ENCODE measurements at regions not wholly inside any gene's neighbourhood (a gene's known extent, or its start where the extent isn't known, plus 50 kb on each side); places are given as distances from the start of the nearest gene placed in this dataset.
"Not testable (repeated sequence)": the region's sequence is repeated elsewhere in the genome, so short reads cannot be mapped to it uniquely, and the experiment has no call there.

- DNase-seq (ENCODE audit: low read depth), result no peak
Observed at GRCh38 chr14:35988550-35988949, 162.4 kb downstream of the BRMS1L start.

DNA sequence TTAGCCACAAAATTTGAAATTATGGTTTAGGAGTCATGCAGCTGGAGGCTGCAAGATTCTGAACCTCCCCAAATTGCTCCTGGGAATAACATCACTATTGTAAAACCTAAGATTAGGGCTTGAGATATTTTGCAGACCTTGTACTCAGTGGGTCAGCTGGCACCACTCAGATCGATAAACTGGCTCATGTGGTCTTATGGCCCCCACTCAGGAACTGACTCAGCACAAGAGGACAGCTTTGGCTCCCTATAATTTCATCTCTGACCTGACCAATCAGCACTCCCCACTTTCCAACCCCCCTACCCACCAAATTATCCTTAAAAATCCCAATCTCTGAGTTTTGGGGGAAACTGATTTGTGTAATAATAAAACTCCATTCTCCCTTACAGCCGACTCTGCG lies 161.6 kb downstream of the BRMS1L start:
- DNase-seq (ENCODE audit: low read depth), result no peak

GRCh38 chr14:35986219-35986573 lies 160.1 kb downstream of the BRMS1L start:
- DNase-seq (ENCODE audit: low read depth), result no peak

DNA sequence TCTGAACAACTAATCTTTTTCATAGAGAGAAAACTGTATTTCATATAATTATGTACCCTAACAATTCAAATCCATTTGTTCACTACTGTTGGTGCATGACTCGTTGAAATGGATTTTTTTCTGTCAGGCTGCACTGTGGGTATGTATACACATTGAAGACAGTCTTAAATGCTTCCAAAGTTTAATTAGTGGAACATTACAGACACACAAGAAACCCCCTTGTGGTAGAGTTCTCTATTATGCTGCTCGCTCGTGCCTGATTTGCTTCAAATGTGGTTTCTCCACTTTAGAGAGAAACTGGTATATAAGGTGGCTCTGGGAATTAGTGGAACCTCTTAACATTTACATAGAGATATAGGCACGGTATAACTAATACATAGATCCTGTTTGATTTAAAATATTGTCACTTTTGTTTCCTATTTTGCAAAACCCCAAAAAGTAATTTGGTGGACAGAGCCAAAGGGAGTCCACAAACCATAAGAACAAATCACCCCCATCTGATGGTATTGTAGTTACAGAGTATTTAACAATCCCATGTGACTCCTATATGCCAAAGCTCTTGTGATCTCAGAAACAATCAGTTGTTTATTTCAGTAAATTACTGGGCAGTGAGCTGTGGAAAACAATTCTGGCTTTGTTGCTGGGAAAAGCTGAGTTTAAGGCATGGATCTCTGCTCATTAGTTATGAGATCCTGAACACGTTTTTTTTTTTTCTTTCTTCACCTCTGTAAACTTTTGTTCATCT lies 159.5 kb downstream of the BRMS1L start:
- DNase-seq (ENCODE audit: low read depth), result no peak

DNA sequence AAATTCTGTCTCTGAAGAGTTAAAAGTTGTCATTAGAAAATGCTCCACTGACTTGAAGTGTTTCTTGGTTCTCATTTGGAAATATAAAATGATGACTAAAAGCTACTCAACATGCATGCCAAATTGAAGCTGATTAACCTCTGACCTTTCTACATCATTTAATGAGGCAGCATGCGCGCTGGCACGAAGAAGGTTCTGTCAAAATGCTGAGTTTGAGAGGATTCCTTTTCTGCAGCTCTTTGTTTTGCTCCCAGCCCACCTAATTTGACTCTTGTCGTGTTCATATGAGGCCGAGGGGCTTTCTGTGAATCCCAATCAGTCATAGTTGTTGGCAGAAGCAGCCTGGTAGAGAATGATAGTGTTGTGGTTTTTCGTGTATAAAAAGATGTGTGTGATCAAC lies 153.4 kb downstream of the BRMS1L start:
- DNase-seq (ENCODE audit: low read depth), result no peak

- no peak for DNase-seq (ENCODE audit: low read depth)
Observed at GRCh38 chr14:35978561-35978960, 152.4 kb downstream of the BRMS1L start.

DNA sequence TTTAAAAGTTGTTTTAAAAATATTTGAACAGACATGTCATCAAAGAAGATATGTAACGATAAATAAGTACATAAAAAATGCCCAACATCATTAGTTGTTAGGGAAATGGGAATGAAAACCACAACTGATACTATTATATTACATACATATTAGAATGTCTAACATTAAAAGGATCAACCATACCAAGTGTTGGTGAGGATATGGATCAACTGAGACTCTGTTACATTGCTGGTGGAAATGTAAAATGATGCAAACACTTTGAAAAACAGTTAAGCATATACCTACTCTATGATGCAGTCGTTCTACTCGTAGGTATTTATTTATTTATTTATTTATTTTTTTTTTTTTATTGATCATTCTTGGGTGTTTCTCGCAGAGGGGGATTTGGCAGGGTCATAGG lies 149.7 kb downstream of the BRMS1L start:
- no peak for DNase-seq (ENCODE audit: low read depth)

- no peak for DNase-seq (ENCODE audit: low read depth)
Observed at GRCh38 chr14:35973770-35974169, 147.6 kb downstream of the BRMS1L start.

DNA sequence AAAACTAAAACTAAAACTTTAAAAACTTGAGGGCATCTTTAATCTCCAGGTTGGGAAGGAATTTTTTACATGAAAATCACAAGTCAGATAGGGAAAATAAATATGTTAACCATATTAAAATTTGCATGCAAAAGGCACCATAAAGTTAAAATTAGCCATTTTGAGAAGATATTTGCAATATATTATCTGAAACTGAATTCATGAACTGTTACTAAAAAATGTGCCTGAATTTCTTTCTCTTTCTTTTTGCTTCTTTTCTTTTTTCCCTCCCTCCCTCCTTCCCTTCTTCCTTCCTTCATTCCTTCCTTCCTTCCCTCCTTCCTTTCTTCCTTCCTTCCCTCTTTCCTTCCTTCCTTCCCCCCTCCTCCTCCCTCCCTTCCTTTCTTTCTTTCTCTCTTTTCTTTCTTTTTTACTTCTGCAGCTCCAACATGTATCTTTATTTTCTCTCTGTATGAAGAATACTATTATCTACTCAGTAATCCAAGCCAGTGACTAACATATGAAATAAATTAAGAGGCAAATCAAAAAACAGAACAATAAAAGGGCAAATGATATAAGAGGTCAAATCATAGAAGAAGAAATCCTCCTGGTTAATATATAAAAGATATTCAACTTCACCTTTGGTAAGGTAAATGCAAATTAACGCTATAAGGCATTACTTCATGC lies 146.0 kb downstream of the BRMS1L start:
- DNase-seq (ENCODE audit: low read depth), result no peak

GRCh38 chr14:35969310-35969709 lies 143.2 kb downstream of the BRMS1L start:
- no peak for DNase-seq (ENCODE audit: low read depth)

DNA sequence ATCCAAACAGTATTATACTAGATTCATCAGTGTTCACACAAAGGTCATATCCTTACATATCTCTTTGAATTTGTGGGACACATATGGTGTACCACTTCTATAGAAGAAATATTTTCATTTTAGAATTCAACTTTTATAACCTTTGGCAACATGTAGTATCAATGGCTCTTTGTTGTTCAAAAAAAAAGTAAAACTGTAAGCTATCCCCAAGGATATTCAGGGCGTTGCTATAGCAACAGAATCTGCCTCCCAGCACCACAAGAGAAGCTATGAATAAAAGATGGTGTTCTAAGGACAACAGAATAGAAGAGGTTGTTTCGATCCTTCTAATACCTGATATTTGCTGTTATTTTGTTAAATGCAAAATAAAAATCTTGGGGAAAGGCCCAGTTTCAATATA lies 139.3 kb downstream of the BRMS1L start:
- DNase-seq (ENCODE audit: low read depth), result no peak

DNA sequence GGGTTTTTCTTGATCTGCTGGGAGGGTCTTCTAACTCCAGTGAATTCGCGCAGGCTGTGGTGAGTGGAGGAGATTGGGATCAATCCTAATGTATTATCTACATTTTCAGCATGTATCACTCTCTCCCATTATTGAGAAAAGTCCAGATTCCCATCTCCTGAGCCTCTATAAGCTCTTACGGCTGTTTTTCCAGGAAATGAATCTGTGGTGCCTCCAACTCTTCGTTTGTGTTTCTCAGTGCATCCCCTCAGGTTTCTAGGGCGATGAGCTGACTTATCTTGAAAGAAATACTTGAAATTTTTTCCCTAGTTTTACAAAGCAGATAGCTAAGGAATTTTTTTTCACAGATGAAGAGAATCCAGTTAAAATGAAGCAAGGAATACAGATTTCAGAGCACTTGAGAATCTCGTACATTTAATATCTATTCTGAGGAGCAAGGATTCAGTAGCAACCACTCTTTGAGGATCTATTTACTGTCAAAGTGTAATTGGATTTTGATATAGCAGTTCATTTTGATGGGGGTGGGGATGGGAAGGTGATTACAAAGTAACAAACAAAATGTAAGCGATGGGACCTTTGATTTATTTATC lies 138.7 kb downstream of the BRMS1L start:
- DNase-seq (ENCODE audit: low read depth), result no peak

- peak; percentile 27 for DNase-seq (ENCODE audit: low read depth)
Observed at GRCh38 chr14:35963209-35963608, 137.1 kb downstream of the BRMS1L start.

DNA sequence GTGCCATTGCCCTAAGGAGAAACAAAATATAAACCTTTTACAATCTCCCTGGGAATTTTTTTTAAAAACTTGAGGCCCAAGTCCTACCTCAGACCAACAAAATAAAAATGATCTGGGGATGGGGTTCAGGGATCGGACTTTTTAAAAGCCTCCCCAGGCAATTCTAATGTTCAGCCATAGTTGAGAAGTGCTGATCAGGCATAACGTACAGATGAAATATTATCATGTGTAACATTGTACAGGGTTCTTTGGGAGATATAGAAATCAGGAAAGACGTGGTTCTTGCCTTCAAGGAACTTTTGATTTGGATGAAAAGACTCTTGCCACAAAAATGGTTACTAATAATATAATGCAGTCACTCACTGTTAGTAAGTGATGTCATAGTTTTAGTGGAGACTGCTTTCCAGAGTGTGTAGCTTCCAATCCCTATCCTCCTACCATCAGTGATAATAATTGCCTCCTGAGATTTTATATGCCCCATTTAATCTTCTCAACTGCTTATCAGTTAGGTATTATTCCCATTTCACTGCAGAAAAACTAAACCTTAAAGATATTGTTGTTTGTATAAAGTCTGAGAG lies 135.6 kb downstream of the BRMS1L start:
- DNase-seq (ENCODE audit: low read depth), result no peak

GRCh38 chr14:35959835-35960234 lies 133.7 kb downstream of the BRMS1L start:
- no peak for DNase-seq (ENCODE audit: low read depth)

DNA sequence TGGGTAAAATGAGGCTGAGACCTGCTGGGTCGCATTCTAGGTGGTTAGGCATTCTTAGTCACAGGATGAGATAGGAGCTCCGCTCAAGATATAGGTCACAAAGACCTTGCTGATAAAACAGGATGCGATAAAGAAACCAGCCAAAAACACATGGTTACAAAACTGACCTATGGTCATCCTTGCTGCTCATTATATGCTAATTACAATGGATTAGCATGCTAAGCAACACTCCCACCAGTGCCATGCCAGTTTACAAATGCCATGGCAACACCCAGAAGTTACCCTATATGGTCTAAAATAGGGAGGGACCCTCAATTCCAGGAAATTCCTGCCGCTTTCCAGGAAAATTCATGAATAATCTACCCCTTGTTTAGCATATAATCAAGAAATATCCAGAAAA lies 132.4 kb downstream of the BRMS1L start:
- no peak for DNase-seq (ENCODE audit: low read depth)

GRCh38 chr14:35956376-35957085 lies 130.4 kb downstream of the BRMS1L start:
- no peak for DNase-seq (ENCODE audit: low read depth)

GRCh38 chr14:35952584-35952983 lies 126.4 kb downstream of the BRMS1L start:
- DNase-seq (ENCODE audit: low read depth), result no peak

GRCh38 chr14:35949920-35950513 lies 123.9 kb downstream of the BRMS1L start:
- no peak for DNase-seq (ENCODE audit: low read depth)

DNA sequence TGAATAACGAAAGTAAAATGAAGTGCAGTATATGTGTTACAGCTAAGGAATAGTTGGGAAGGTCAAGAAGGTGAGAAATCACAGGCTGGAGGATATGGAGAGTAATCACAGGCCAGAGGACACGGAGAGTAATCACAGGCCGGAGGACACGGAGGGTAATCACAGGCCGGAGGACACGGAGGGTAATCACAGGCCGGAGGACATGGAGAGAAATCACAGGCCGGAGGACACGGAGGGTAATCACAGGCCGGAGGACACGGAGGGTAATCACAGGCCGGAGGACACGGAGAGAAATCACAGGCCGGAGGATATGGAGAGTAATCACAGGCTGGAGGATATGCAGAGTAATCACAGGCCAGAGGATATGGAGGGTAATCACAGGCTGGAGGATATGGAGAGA lies 121.8 kb downstream of the BRMS1L start:
- not testable (repeated sequence) for DNase-seq (ENCODE audit: low read depth)

DNA sequence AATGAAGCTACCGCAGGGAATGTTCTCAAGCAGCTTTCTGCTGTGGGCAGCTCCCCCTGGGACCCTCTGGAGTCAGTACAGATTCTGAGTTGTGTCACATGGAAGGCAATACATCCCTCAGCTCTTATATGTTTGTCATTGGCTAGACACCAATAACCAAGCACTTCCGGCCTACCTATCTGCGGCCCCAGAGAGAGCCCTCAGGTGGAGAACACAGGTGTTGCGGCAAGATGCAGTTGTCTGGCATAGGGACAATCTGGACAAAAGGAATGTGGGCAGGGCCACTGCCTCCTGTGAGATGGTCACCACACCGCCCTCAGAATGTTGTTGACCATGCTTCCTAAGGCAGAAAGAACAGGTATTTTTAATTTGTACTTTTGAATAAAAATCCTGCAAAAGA lies 118.7 kb downstream of the BRMS1L start:
- peak; percentile 10 for DNase-seq (ENCODE audit: low read depth)

GRCh38 chr14:35940291-35940690 lies 114.2 kb downstream of the BRMS1L start:
- DNase-seq (ENCODE audit: low read depth), result no peak
